GM20000 (cell line): ENCODE measurements at regions not wholly inside any gene's neighbourhood (a gene's known extent, or its start where the extent isn't known, plus 50 kb on each side); places are given as distances from the start of the nearest gene placed in this dataset.

ENCODE experiments used
- DNase-seq: peaks from one replicate; pipeline ENCODE4 v3.0.0; 2012; ENCODE audit warnings: low spot score
- CTCF ChIP-seq: IDR thresholded peaks from 2 replicates; pipeline ENCODE4 v1.5.1; 2012; ENCODE audit warnings: mild to moderate bottlenecking, control low read depth; ENCODE audit errors: extremely low read depth, missing control alignments

GRCh38 chr15:61480295-61480694 lies 251.2 kb upstream of the RORA start:
- DNase-seq = no peak
- TF ChIP-seq CTCF = no peak

- no peak for TF ChIP-seq CTCF
- no peak for DNase-seq
Measured at GRCh38 chr15:61479613-61480012, 250.5 kb upstream of the RORA start.

DNA sequence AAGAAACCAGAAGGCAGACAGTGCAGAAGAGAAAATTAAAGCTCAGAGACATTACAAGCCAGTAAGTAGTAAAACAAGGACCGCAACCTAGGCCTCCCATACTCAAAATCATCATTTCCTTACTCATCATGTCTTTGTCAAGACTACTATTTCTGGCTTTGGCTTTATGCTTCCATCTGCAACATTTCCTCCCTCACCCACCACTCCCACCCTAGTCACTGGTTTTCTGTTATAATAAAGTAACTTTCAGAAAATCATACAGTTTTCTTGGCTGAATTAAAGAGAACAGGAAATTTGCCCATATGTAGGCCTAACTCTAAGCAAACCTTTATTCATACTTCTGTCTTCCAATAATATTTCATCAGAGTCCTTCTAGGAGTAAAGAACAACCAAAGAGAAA lies 247.6 kb upstream of the RORA start:
- TF ChIP-seq CTCF = no peak
- no peak for DNase-seq

GRCh38 chr15:61474796-61475195 lies 245.7 kb upstream of the RORA start:
- no peak for DNase-seq
- TF ChIP-seq CTCF = no peak

GRCh38 chr15:61467823-61468222 lies 238.7 kb upstream of the RORA start:
- no peak for TF ChIP-seq CTCF
- no peak for DNase-seq

DNA sequence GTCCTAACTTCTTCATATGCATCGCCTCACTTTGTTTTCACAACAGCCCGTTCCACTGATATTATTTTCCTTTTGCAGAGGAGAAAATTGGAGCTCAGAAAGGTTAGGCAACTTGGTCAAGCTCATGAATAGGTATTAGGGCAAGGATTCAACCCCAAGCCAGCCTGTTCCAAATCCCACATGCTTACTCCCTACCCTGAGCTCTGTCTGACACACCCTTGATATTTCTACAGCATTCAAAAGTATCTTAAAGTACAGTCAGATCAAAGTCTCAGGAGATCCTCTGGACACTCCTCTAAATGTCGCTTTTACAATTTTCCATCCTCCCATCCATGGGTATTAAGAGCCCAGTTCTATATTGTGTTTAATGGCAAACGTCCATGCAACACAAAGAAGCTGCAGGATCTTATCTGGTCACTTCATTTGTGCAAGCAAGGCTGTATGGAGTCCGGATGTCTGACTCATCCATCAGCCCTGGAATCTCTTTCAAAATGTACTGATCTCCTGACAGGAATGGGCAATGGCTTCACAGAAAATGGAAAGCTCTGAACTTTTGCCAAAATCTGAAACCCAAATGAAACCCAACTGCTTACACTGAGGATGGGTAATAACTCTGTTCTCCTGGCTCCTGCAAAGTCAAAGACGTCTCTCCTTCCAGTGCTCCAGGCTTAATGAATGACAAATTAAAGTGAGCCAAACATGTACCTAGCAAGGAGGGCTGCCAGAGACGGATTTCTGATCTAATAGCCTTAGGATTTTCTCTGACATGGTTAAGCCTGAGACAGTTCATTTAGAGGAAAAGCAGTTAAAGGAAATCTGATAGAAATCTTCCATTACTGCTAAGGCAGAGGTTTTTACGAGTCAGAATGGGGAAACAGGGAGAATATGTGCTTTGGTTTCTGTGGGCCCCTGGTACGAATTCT lies 230.9 kb upstream of the RORA start:
- DNase-seq = no peak
- no peak for TF ChIP-seq CTCF

- no peak for TF ChIP-seq CTCF
- DNase-seq = no peak
Measured at GRCh38 chr15:61457050-61457733, 228.1 kb upstream of the RORA start.
